H1 (cell line): ENCODE measurements at regions not wholly inside any gene's neighbourhood (a gene's known extent, or its start where the extent isn't known, plus 50 kb on each side); places are given as distances from the start of the nearest gene placed in this dataset.

Experiments used
- CTCF ChIA-PET: fragments of 300-600 bp; sonication (Branson Sonifier 250); formaldehyde crosslinking; loops from one replicate; lab custom pipeline; 2021; ENCODE audit not compliant: partially characterized antibody; lab: Charles Lee
- POLR2A ChIA-PET: fragments of 300-600 bp; sonication (Branson Sonifier 250); formaldehyde crosslinking; loops from one replicate; lab custom pipeline; 2021; ENCODE audit warnings: inconsistent platforms; ENCODE audit not compliant: partially characterized antibody; lab: Charles Lee
- DNase-seq, 2 experiments: peaks; one replicate each; pipeline versions ENCODE4 v3.0.0 to v3.0.0-alpha.2; 2010 to 2022; ENCODE audit warnings: low spot score in 2 of 2, low read depth in 1 of 2, mixed read lengths in 1 of 2
- FAIRE-seq: peaks from 2 replicates; lab custom pipeline; 2011; peaks lifted over from hg19 to GRCh38; lab: Jason Lieb, UNC
- H2AFZ ChIP-seq: 2 replicates; pipeline ENCODE4 v1.8.1; 2012; ENCODE audit warnings: low read length, inconsistent platforms
- H2AK5ac ChIP-seq: 2 replicates; pipeline ENCODE4 v1.6.1; 2013; ENCODE audit warnings: low read depth, low read length
- H2BK120ac ChIP-seq: replicated peaks from 2 replicates; pipeline ENCODE3; 2013; ENCODE audit warnings: low read depth, low read length, inconsistent platforms
- H2BK12ac ChIP-seq: 2 replicates; pipeline ENCODE4 v1.6.1; 2013; ENCODE audit warnings: low read depth, low read length
- H2BK15ac ChIP-seq: 2 replicates; pipeline ENCODE4 v1.6.1; 2013; ENCODE audit warnings: low read length
- H2BK20ac ChIP-seq: 2 replicates; pipeline ENCODE4 v1.6.1; 2013; ENCODE audit warnings: low read length
- H2BK5ac ChIP-seq: 2 replicates; pipeline ENCODE4 v1.6.1; 2013; ENCODE audit warnings: low read depth, low read length
- H3K14ac ChIP-seq: 2 replicates; pipeline ENCODE4 v1.6.1; 2013; ENCODE audit warnings: inconsistent platforms; ENCODE audit not compliant: insufficient read length
- H3K18ac ChIP-seq: 2 replicates; pipeline ENCODE4 v1.6.1; 2013; ENCODE audit warnings: low read length; ENCODE audit errors: extremely low read depth
- H3K23ac ChIP-seq: 2 replicates; pipeline ENCODE4 v1.6.1; 2013; ENCODE audit warnings: inconsistent platforms; ENCODE audit not compliant: insufficient read length
- H3K23me2 ChIP-seq: 2 replicates; pipeline ENCODE4 v1.6.1; 2013; ENCODE audit warnings: low read depth, low read length
- H3K27ac ChIP-seq: 2 replicates; pipeline ENCODE4 v1.6.1; 2011; ENCODE audit warnings: low read depth, low read length, inconsistent platforms
- H3K27me3 ChIP-seq, 4 experiments: replicated peaks in 1 of 4; 1 replicate in 1 of 4; 2 replicates in 3 of 4; pipeline versions ENCODE4 v1.6.1 to v1.8.1; 2011 to 2013; ENCODE audit warnings: low read length in 3 of 4, mild to moderate bottlenecking in 3 of 4, inconsistent platforms in 2 of 4, mixed read lengths in 2 of 4, moderate library complexity in 1 of 4; ENCODE audit not compliant: control insufficient read depth in 3 of 4, insufficient read depth in 3 of 4; ENCODE audit errors: extremely low read depth in 1 of 4
- H3K36me3 ChIP-seq, 4 experiments: 2 replicates each; pipeline versions ENCODE4 v1.6.1 to v1.8.1; 2011 to 2013; ENCODE audit warnings: mild to moderate bottlenecking in 4 of 4, low read length in 3 of 4, moderate library complexity in 2 of 4, control low read depth in 1 of 4, inconsistent platforms in 1 of 4; ENCODE audit not compliant: insufficient read depth in 4 of 4, control insufficient read depth in 2 of 4
- H3K4ac ChIP-seq: replicated peaks from 2 replicates; pipeline ENCODE3; 2013; ENCODE audit warnings: low read length, low read depth, mixed read lengths, inconsistent platforms; ENCODE audit not compliant: insufficient read length
- H3K4me1 ChIP-seq, 4 experiments: replicated peaks in 1 of 4; 1 replicate in 1 of 4; 2 replicates in 3 of 4; pipeline versions ENCODE4 v1.6.1 to v1.8.1; 2011 to 2013; ENCODE audit warnings: low read length in 3 of 4, inconsistent platforms in 2 of 4, mixed read lengths in 1 of 4; ENCODE audit not compliant: insufficient read depth in 4 of 4, control insufficient read depth in 3 of 4
- H3K4me2 ChIP-seq, 2 experiments: 2 replicates each; pipeline versions ENCODE4 v1.6.1 to v1.8.1; 2011 to 2013; ENCODE audit warnings: low read depth in 2 of 2, low read length in 2 of 2, control low read depth in 1 of 2, inconsistent platforms in 1 of 2, mild to moderate bottlenecking in 1 of 2; ENCODE audit not compliant: insufficient read depth in 1 of 2
- H3K4me3 ChIP-seq, 4 experiments: fragments of 200-600, 300-600 bp in 1 of 4; sonication (generic), shearing (Covaris generic), sonication (Bioruptor Twin) in 1 of 4; 2 replicates each; pipeline versions ENCODE4 v1.5.1 to v1.8.1; 2011 to 2016; ENCODE audit warnings: low read length in 4 of 4, low read depth in 3 of 4, control low read depth in 2 of 4, inconsistent platforms in 2 of 4, mild to moderate bottlenecking in 2 of 4, mixed read lengths in 1 of 4, moderate library complexity in 1 of 4; ENCODE audit not compliant: insufficient read depth in 2 of 4; ENCODE audit errors: extremely low read depth in 1 of 4
- H3K56ac ChIP-seq: replicated peaks from 2 replicates; pipeline ENCODE3; 2013; ENCODE audit warnings: low read depth, mild to moderate bottlenecking, mixed read lengths, low read length, inconsistent platforms; ENCODE audit not compliant: insufficient read length
- H3K79me1 ChIP-seq: 2 replicates; pipeline ENCODE4 v1.6.1; 2013; ENCODE audit warnings: low read depth, low read length, control low read depth
- H3K79me2 ChIP-seq, 2 experiments: 2 replicates each; pipeline versions ENCODE4 v1.6.1 to v1.8.1; 2012 to 2013; ENCODE audit warnings: low read length in 2 of 2, mild to moderate bottlenecking in 2 of 2, inconsistent platforms in 1 of 2; ENCODE audit not compliant: insufficient read depth in 2 of 2, control insufficient read depth in 1 of 2
- H3K9ac ChIP-seq, 4 experiments: replicated peaks in 1 of 4; 1 replicate in 1 of 4; 2 replicates in 3 of 4; pipeline versions ENCODE4 v1.6.1 to v1.8.1; 2011 to 2013; ENCODE audit warnings: low read depth in 3 of 4, low read length in 3 of 4, control low read depth in 2 of 4, mild to moderate bottlenecking in 2 of 4, moderate library complexity in 2 of 4, inconsistent platforms in 1 of 4; ENCODE audit errors: extremely low read depth in 1 of 4
- H3K9me3 ChIP-seq, 2 experiments: 2 replicates each; pipeline versions ENCODE4 v1.6.1 to v1.8.1; 2012 to 2013; ENCODE audit warnings: mild to moderate bottlenecking in 2 of 2, moderate library complexity in 2 of 2, control low read depth in 1 of 2, inconsistent platforms in 1 of 2, low read depth in 1 of 2, low read length in 1 of 2, mixed read lengths in 1 of 2; ENCODE audit not compliant: insufficient read depth in 2 of 2
- H4K20me1 ChIP-seq, 2 experiments: replicated peaks in 1 of 2; 2 replicates each; pipeline versions ENCODE3 to v1.8.1; 2011 to 2013; ENCODE audit warnings: inconsistent platforms in 2 of 2, low read length in 2 of 2, mild to moderate bottlenecking in 1 of 2; ENCODE audit not compliant: insufficient read depth in 2 of 2, control insufficient read depth in 1 of 2
- H4K5ac ChIP-seq: 2 replicates; pipeline ENCODE4 v1.6.1; 2013; ENCODE audit warnings: low read length, low read depth, mixed read lengths, inconsistent platforms; ENCODE audit not compliant: insufficient read length
- H4K8ac ChIP-seq: 2 replicates; pipeline ENCODE4 v1.8.0; 2013; ENCODE audit warnings: mild to moderate bottlenecking, moderate library complexity, low read length, inconsistent platforms; ENCODE audit not compliant: insufficient read depth; ENCODE audit errors: extremely low read depth
- H4K91ac ChIP-seq: replicated peaks from 2 replicates; pipeline ENCODE3; 2013; ENCODE audit warnings: low read length, mixed read lengths, inconsistent platforms; ENCODE audit not compliant: insufficient read length
- BACH1 ChIP-seq: IDR thresholded peaks from 2 replicates; pipeline ENCODE4 v1.6.1; 2012; ENCODE audit warnings: low read length, improper control_type of control experiment
- CBX5 ChIP-seq: fragments of 300-800, 300-1000 bp; sonication (generic); IDR thresholded peaks from 2 replicates; pipeline ENCODE4 v1.7.1; 2016; ENCODE audit warnings: antibody characterized with exemption, low read length, low read depth
- CBX8 ChIP-seq: fragments of 300-800, 300-1000 bp; sonication (generic); IDR thresholded peaks from 2 replicates; pipeline ENCODE4 v1.7.1; 2016; ENCODE audit warnings: low read depth, low read length, borderline replicate concordance
- CEBPB ChIP-seq: IDR thresholded peaks from 2 replicates; pipeline ENCODE4 v1.6.1; 2012; ENCODE audit warnings: low read depth, low read length
- EGR1 ChIP-seq: IDR thresholded peaks from 2 replicates; pipeline ENCODE4 v1.6.1; 2011; ENCODE audit warnings: low read depth, low read length, borderline replicate concordance
- EZH2 ChIP-seq: fragments of 200-600 bp; sonication (generic); IDR thresholded peaks from 2 replicates; pipeline ENCODE4 v1.7.1; 2012; ENCODE audit warnings: low read depth, mild to moderate bottlenecking, moderate library complexity, low read length, inconsistent platforms; ENCODE audit not compliant: severe bottlenecking
- JUN ChIP-seq: IDR thresholded peaks from 2 replicates; pipeline ENCODE4 v1.6.1; 2011; ENCODE audit warnings: low read depth, mild to moderate bottlenecking, improper control_type of control experiment, low read length
- KDM4A ChIP-seq: IDR thresholded peaks from one replicate; pipeline ENCODE4 v1.7.1; 2012; ENCODE audit warnings: low read depth, mild to moderate bottlenecking, moderate library complexity, low read length, inconsistent platforms; ENCODE audit not compliant: severe bottlenecking
- POLR2A ChIP-seq, 2 experiments: IDR thresholded peaks; 1 replicate in 1 of 2; 2 replicates in 1 of 2; pipeline ENCODE4 v1.6.1; 2011; ENCODE audit warnings: low read depth in 2 of 2, low read length in 2 of 2, mild to moderate bottlenecking in 2 of 2; ENCODE audit errors: control extremely low read depth in 1 of 2
- RNF2 ChIP-seq: fragments of 200-900, 300-1000 bp; sonication (generic); IDR thresholded peaks from 2 replicates; pipeline ENCODE4 v1.7.1; 2016; ENCODE audit warnings: borderline replicate concordance, low read depth, mild to moderate bottlenecking, antibody characterized with exemption, low read length; ENCODE audit not compliant: poor library complexity, severe bottlenecking; ENCODE audit errors: missing control alignments
- SIX5 ChIP-seq: IDR thresholded peaks from 2 replicates; pipeline ENCODE4 v1.6.1; 2011; ENCODE audit warnings: mild to moderate bottlenecking, low read depth, low read length
- SP2 ChIP-seq: IDR thresholded peaks from 2 replicates; pipeline ENCODE4 v1.6.1; 2012; ENCODE audit warnings: mild to moderate bottlenecking, low read length, inconsistent platforms
- SRF ChIP-seq: IDR thresholded peaks from 2 replicates; pipeline ENCODE4 v1.6.1; 2011; ENCODE audit warnings: mild to moderate bottlenecking, low read depth, low read length, moderate library complexity
- TAF7 ChIP-seq: optimal IDR thresholded peaks from 2 replicates; pipeline ENCODE3; 2011; ENCODE audit warnings: low read depth, mild to moderate bottlenecking, inconsistent platforms, low read length, moderate library complexity, borderline replicate concordance
- WGBS, 2 experiments: shearing (Covaris generic) in 1 of 2; methylation state at CpG; one replicate each; pipeline versions ENCODE4 v1.1.6 to v1.1.7; 2013 to 2015; ENCODE audit warnings: low lambda C conversion rate in 2 of 2, mixed read lengths in 2 of 2, inconsistent platforms in 1 of 2, low coverage in 1 of 2, missing lambda C conversion rate in 1 of 2; ENCODE audit not compliant: insufficient replicate concordance in 2 of 2, insufficient coverage in 1 of 2, insufficient read length in 1 of 2; ENCODE audit errors: extremely low coverage in 1 of 2, missing lambda C conversion rate in 1 of 2; 5-methylcytosine and 5-hydroxymethylcytosine counted together
- TF ChIP-seq, protein P1 (sequence below): IDR thresholded peaks from 2 replicates; pipeline ENCODE4 v1.6.1; 2011; ENCODE audit warnings: low read depth, mild to moderate bottlenecking, low read length; ENCODE audit not compliant: insufficient read depth

DNA sequence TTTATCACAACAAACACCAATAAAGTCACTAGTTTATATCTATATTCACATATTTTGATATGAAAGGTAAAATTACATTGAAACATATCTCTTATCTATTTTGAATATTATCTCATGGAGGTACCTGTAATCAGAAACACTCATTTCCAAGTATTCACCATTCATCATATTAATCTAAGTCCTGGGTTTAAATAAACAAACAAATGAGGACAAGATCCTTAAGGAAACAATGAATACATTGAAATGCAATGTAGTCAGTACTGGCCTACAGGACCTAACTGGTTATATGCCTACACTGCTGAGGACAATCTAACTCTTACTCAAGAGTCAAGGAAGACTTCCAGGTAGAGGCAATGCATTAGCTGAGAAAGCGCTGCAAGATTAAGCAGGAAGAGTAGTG is 1411.9 kb upstream of the RAG2 start:
- Histone ChIP-seq H3K4me1 (no peaks in the 10 kb centered on the region), H4K5ac (no peak overlapping the region), H3K27me3 (peaks cover 0 to 1% (median 0%) of the 10 kb centered on the region in 4 experiments; a peak in 2 of 7 replicates), H3K9me3 (no peaks in the 10 kb centered on the region), H2BK120ac (no peak overlapping the region), H2BK5ac (no peak overlapping the region), H3K4me3 (no peak overlapping the region), H2BK15ac (no peak overlapping the region), H2AK5ac (no peak overlapping the region), H3K14ac (no peak overlapping the region), H3K23ac (no peak overlapping the region), H2AFZ (no peak overlapping the region), H4K20me1 (no peaks in the 10 kb centered on the region), H3K18ac (no peak overlapping the region), H2BK12ac (no peak overlapping the region), H3K56ac (no peak overlapping the region), H3K79me1 (no peaks in the 10 kb centered on the region), H3K23me2 (no peaks in the 10 kb centered on the region), H3K9ac (no peak overlapping the region), H3K4me2 (no peak overlapping the region), H4K8ac (no peak overlapping the region), H2BK20ac (no peak overlapping the region), H3K27ac (no peak overlapping the region), H3K79me2 (no peaks in the 10 kb centered on the region), H3K36me3 (no peaks in the 10 kb centered on the region), H4K91ac (no peak overlapping the region), H3K4ac (no peak overlapping the region)
- DNase-seq: no peak
- no peak for FAIRE-seq
- POLR2A ChIA-PET: no interaction called here
- CTCF ChIA-PET: no interaction called here
- 90% methylated on average over 1 of the region's 1 CpG; no CpG with 5 or more reads in 1 of the 2 experiments for WGBS, 2 experiments
- TF ChIP-seq POLR2A (IDR thresholded peaks at IDR 0.05; ENCODE audit: control extremely low read depth in 1 of 2, low read depth in 2 of 2, low read length in 2 of 2): no peak
- no peak for TF ChIP-seq TAF7
- TF ChIP-seq BACH1: no peak
- no peak for TF ChIP-seq EZH2
- TF ChIP-seq EGR1: no peak
- TF ChIP-seq KDM4A: no peak
- TF ChIP-seq JUN: no peak
- TF ChIP-seq CBX8: no peak
- no peak for TF ChIP-seq SIX5
- no peak for TF ChIP-seq CEBPB
- no peak for TF ChIP-seq SP2
- no peak for TF ChIP-seq RNF2
- TF ChIP-seq SRF: no peak
- TF ChIP-seq, protein P1, sequence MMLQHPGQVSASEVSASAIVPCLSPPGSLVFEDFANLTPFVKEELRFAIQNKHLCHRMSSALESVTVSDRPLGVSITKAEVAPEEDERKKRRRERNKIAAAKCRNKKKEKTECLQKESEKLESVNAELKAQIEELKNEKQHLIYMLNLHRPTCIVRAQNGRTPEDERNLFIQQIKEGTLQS: no peak
- TF ChIP-seq CBX5: no peak
